Testis (tissue), 2 donors: ENCODE measurements at regions not wholly inside any gene's neighbourhood (a gene's known extent, or its start where the extent isn't known, plus 50 kb on each side); places are given as distances from the start of the nearest gene placed in this dataset.

Experiments used
- DNase-seq: peaks from one replicate; pipeline ENCODE4 v3.0.0-alpha.2; 2019
- H3K27ac ChIP-seq, 2 donors: fragments of 200-600 bp; sonication (generic); one replicate each; pipeline ENCODE4 v1.5.1; 2019
- H3K27me3 ChIP-seq: fragments of 200-600 bp; sonication (generic); one replicate; pipeline ENCODE4 v1.5.1; 2019
- H3K36me3 ChIP-seq: fragments of 200-600 bp; sonication (generic); one replicate; pipeline ENCODE4 v1.5.1; 2017; ENCODE audit warnings: low read depth; ENCODE audit errors: missing control alignments
- H3K4me1 ChIP-seq: fragments of 200-600 bp; sonication (generic); one replicate; pipeline ENCODE4 v1.5.1; 2019
- H3K4me3 ChIP-seq, 2 donors: fragments of 200-600 bp; sonication (generic); one replicate each; pipeline ENCODE4 v1.5.1; 2017 to 2019
- H3K9me3 ChIP-seq: fragments of 200-600 bp; sonication (generic); one replicate; pipeline ENCODE4 v1.5.1; 2017
- CTCF ChIP-seq, 3 experiments: fragments of 450-650 bp in 2 of 3; fragments of 200-600 bp in 1 of 3; sonication (generic) in 1 of 3; IDR thresholded peaks; one replicate each; pipeline ENCODE4 v1.5.1; 2016 to 2019; ENCODE audit warnings: antibody characterized with exemption in 3 of 3, mild to moderate bottlenecking in 2 of 3, moderate library complexity in 1 of 3
- POLR2A ChIP-seq: fragments of 450-650 bp; IDR thresholded peaks from one replicate; pipeline ENCODE4 v1.6.1; 2017; ENCODE audit warnings: antibody characterized with exemption, mild to moderate bottlenecking, moderate library complexity
- WGBS, 2 donors: methylation state at CpG; one replicate each; pipeline ENCODE4 v1.1.5; 2018; 5-methylcytosine and 5-hydroxymethylcytosine counted together
- intact Hi-C: fragments of 100-400 bp; cut with DNase I; formaldehyde crosslinking; loops from one replicate; pipeline ENCODE4 v1.15.1; 2023; ENCODE audit warnings: low total_unique reads

GRCh38 chr10:121307411-121307980, 290.7 kb downstream of the FGFR2 start:
- Histone ChIP-seq H3K4me3 (no peak overlapping the region), H3K36me3 (no peaks in the 10 kb centered on the region), H3K27me3 (no peaks in the 10 kb centered on the region), H3K4me1 (no peaks in the 10 kb centered on the region), H3K9me3 (no peaks in the 10 kb centered on the region), H3K27ac (no peak overlapping the region)
- intact Hi-C loops, result no loop called here
- no peak for DNase-seq
- TF ChIP-seq CTCF (IDR thresholded peaks at IDR 0.05) (no peak), POLR2A (no peak)
- WGBS, 2 donors, result 83 to 86% methylated on average over 3 of the region's 3 CpGs

DNA sequence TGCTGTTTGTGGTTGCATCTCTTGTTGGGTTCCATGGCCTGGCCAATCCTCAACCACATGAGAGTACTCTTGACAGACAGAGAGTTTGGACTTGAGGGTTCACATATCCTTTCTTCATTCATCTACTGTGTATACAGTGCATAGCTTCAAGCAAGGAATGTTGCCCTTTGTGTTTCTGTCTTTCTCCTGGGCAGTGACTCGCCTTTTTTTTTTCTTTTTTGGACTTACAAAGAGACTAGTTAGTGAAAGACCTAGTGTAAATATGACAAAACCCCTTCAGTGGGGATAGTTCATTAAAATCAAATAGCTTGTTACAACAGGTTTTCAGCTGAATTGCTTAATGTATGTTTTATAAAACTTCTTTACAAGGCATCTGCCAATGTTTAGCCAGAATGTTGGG, 290.2 kb downstream of the FGFR2 start:
- H3K27ac ChIP-seq, result no peak overlapping the region

DNA sequence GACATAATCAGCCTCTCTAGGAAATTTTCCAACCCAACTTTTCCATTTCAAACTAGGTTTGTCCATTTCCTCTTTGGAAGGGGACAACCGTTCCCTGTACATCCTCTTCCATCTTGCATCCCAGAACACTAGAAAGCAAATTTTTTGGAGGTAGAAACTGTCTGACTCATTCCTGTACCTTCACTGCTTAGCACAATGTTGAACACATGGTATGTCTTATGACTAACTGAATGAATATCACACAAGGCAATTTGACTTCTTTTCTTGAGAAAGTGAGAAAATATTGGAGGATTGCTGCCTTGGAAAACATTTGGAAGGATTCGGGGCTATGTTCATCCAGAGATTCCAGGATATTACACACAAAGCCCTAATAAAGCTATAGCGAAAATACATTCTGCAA, 289.1 kb downstream of the FGFR2 start:
- Histone ChIP-seq H3K27me3 (no peaks in the 10 kb centered on the region), H3K4me3 (no peak overlapping the region), H3K36me3 (no peaks in the 10 kb centered on the region), H3K9me3 (no peaks in the 10 kb centered on the region), H3K27ac (no peak overlapping the region), H3K4me1 (peaks cover 7% of the 10 kb centered on the region)
- no peak for DNase-seq
- 80 to 85% methylated on average over 3 of the region's 3 CpGs for WGBS, 2 donors
- intact Hi-C loops, result no loop called here
- TF ChIP-seq POLR2A (no peak), CTCF (IDR thresholded peaks at IDR 0.05) (no peak)

More for the DNA sequence above, 290.2 kb downstream of the FGFR2 start:
- Histone ChIP-seq H3K4me3 (no peak overlapping the region), H3K4me1 (peaks cover 3% of the 10 kb centered on the region), H3K27me3 (no peaks in the 10 kb centered on the region), H3K36me3 (no peaks in the 10 kb centered on the region), H3K9me3 (no peaks in the 10 kb centered on the region)
- no peak for DNase-seq
- intact Hi-C loops, result no loop called here
- WGBS, 2 donors, result 92 to 95% methylated on average over 1 of the region's 1 CpG
- TF ChIP-seq POLR2A (no peak), CTCF (IDR thresholded peaks at IDR 0.05) (no peak)

- no peak overlapping the region for H3K4me3 ChIP-seq
- intact Hi-C loops, result no loop called here
- H3K27me3 ChIP-seq, result no peaks in the 10 kb centered on the region
- peaks cover 7% of the 10 kb centered on the region for H3K4me1 ChIP-seq
- H3K27ac ChIP-seq, result no peak overlapping the region
- no peak for DNase-seq
- WGBS, 2 donors, result 60 to 68% methylated on average over 9 of the region's 9 CpGs
- no peaks in the 10 kb centered on the region for H3K36me3 ChIP-seq
- TF ChIP-seq POLR2A, result no peak
- no peak for TF ChIP-seq CTCF (IDR thresholded peaks at IDR 0.05)
- H3K9me3 ChIP-seq, result no peaks in the 10 kb centered on the region
These were observed 288.0 kb downstream of the FGFR2 start for GRCh38 chr10:121310151-121310711.
